Keratinocyte (primary cell): ENCODE measurements at regions not wholly inside any gene's neighbourhood (a gene's known extent, or its start where the extent isn't known, plus 50 kb on each side); places are given as distances from the start of the nearest gene placed in this dataset.

Source experiments
- CTCF ChIP-seq, 3 experiments: IDR thresholded peaks in 1 of 3; conservative IDR thresholded peaks in 1 of 3; optimal IDR thresholded peaks in 1 of 3; 2 replicates in 2 of 3; 3 replicates in 1 of 3; pipeline versions ENCODE3 to v1.5.1; 2011; ENCODE audit warnings: low read length in 3 of 3, mild to moderate bottlenecking in 3 of 3, moderate library complexity in 2 of 3, control low read depth in 1 of 3, inconsistent platforms in 1 of 3; ENCODE audit not compliant: insufficient read depth in 2 of 3; ENCODE audit errors: extremely low read depth in 1 of 3
- EZH2 ChIP-seq: IDR thresholded peaks from one replicate; pipeline ENCODE4 v1.6.1; 2012; ENCODE audit warnings: inconsistent platforms, mild to moderate bottlenecking, low read length, moderate library complexity

GRCh38 chr5:96043446-96043845 lies 81.8 kb upstream of the ELL2 start:
- no peak for TF ChIP-seq CTCF (optimal IDR thresholded peaks at IDR 0.05 in 1 of 3, IDR thresholded peaks at IDR 0.05 in 1 of 3, conservative IDR thresholded peaks at IDR 0.05 in 1 of 3; ENCODE audit: extremely low read depth in 1 of 3, insufficient read depth in 2 of 3, low read length in 3 of 3)
- no peak for TF ChIP-seq EZH2
